ENCODE measurements at regions not wholly inside any gene's neighbourhood (a gene's known extent, or its start where the extent isn't known, plus 50 kb on each side); places are given as distances from the start of the nearest gene placed in this dataset.

DNA sequence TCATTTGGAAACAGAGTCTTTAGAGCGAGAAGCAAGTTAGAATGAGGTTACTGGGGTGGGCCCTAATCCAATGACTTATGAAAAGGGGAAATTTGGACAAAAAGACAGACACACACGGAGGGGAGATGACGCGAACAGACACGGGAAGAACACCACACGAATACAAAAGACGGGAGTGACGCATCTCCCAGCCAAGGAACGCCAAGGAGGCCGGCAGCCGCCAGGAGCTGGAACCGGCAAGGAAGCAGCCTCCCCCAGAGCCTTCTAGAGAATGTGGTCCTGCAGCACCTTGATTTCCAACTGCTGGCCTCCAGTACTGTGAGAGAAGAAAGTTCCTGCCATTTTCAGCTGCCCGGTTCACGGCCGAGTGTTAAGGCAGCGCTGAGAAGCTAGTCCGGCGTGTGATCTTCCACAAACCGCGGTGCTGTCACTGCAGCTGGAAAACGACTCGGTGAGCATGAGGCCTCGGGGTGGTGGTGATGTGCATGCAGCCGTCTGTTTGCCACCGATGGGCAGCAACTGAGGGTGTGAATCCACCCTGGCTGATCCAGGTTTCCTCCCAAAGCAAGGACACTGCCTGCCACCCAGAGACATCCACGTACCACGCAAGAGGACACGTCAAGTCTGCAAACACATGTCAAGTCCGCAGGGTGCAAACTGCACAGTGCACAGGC, 124.5 kb downstream of the NCOR2 start:
- no peak for TF ChIP-seq CTCF (conservative IDR thresholded peaks at IDR 0.05)
- no peak for TF ChIP-seq ZFX (IDR thresholded peaks at IDR 0.05)

Data from C4-2B (cell line).